ENCODE measurements at regions not wholly inside any gene's neighbourhood (a gene's known extent, or its start where the extent isn't known, plus 50 kb on each side); places are given as distances from the start of the nearest gene placed in this dataset.
A peak's percentile ranks its signal among the peaks of the same experiment; 100 is the strongest.

GRCh38 chr4:145417348-145418130 lies 64.1 kb upstream of the SMAD1 start:
- H3K9me3 Mint-ChIP-seq: peaks cover 2% of the 10 kb centered on the region
- no peaks in the 10 kb centered on the region for H3K27me3 Mint-ChIP-seq (ENCODE audit: low read depth)
- H3K4me3 Mint-ChIP-seq: no peak overlapping the region
- no peaks in the 10 kb centered on the region for H3K36me3 Mint-ChIP-seq (ENCODE audit: low read depth)
- peaks cover 12% of the 10 kb centered on the region for H3K4me1 Mint-ChIP-seq
- no peak overlapping the region for H3K27ac Mint-ChIP-seq
- no peak for TF ChIP-seq CTCF (IDR thresholded peaks at IDR 0.05; ENCODE audit: unreplicated experiment in 3 of 3)

- Mint-ChIP-seq H3K27me3 (ENCODE audit: low read depth) (no peaks in the 10 kb centered on the region), H3K36me3 (ENCODE audit: low read depth) (no peaks in the 10 kb centered on the region), H3K4me1 (peaks cover 12% of the 10 kb centered on the region), H3K27ac (no peak overlapping the region), H3K4me3 (no peak overlapping the region), H3K9me3 (peaks cover 5% of the 10 kb centered on the region)
- TF ChIP-seq CTCF (IDR thresholded peaks at IDR 0.05; ENCODE audit: unreplicated experiment in 3 of 3): no peak
Measured at GRCh38 chr4:145414841-145415240, 66.8 kb upstream of the SMAD1 start.

- Mint-ChIP-seq H3K27me3 (ENCODE audit: low read depth) (no peaks in the 10 kb centered on the region), H3K4me1 (peaks cover 12% of the 10 kb centered on the region), H3K27ac (no peak overlapping the region), H3K4me3 (no peak overlapping the region), H3K9me3 (peaks cover 5% of the 10 kb centered on the region), H3K36me3 (ENCODE audit: low read depth) (no peaks in the 10 kb centered on the region)
- TF ChIP-seq CTCF (IDR thresholded peaks at IDR 0.05; ENCODE audit: unreplicated experiment in 3 of 3): no peak
Measured at GRCh38 chr4:145414226-145414625, 67.4 kb upstream of the SMAD1 start.

- H3K36me3 Mint-ChIP-seq (ENCODE audit: low read depth): no peaks in the 10 kb centered on the region
- peak overlapping the region; percentile 3 to 88 (median 84) for H3K27ac Mint-ChIP-seq
- TF ChIP-seq CTCF (IDR thresholded peaks at IDR 0.05; ENCODE audit: unreplicated experiment in 3 of 3): no peak
- peaks cover 6% of the 10 kb centered on the region for H3K9me3 Mint-ChIP-seq
- H3K4me1 Mint-ChIP-seq: peaks cover 31% of the 10 kb centered on the region
- no peak overlapping the region for H3K4me3 Mint-ChIP-seq
- no peaks in the 10 kb centered on the region for H3K27me3 Mint-ChIP-seq (ENCODE audit: low read depth)
Measured at GRCh38 chr4:145406970-145407369, 74.7 kb upstream of the SMAD1 start.

GRCh38 chr4:145404761-145405160 lies 76.9 kb upstream of the SMAD1 start:
- no peaks in the 10 kb centered on the region for H3K27me3 Mint-ChIP-seq (ENCODE audit: low read depth)
- H3K27ac Mint-ChIP-seq: peak overlapping the region; percentile 71 to 84 (median 76)
- peaks cover 31% of the 10 kb centered on the region for H3K4me1 Mint-ChIP-seq
- no peak for TF ChIP-seq CTCF (IDR thresholded peaks at IDR 0.05; ENCODE audit: unreplicated experiment in 3 of 3)
- peaks cover 18% of the 10 kb centered on the region for H3K9me3 Mint-ChIP-seq
- H3K36me3 Mint-ChIP-seq (ENCODE audit: low read depth): no peaks in the 10 kb centered on the region
- no peak overlapping the region for H3K4me3 Mint-ChIP-seq

GRCh38 chr4:145396581-145396980 lies 85.1 kb upstream of the SMAD1 start:
- TF ChIP-seq CTCF (IDR thresholded peaks at IDR 0.05; ENCODE audit: unreplicated experiment in 3 of 3): no peak
- no peaks in the 10 kb centered on the region for H3K36me3 Mint-ChIP-seq (ENCODE audit: low read depth)
- peaks cover 9% of the 10 kb centered on the region for H3K9me3 Mint-ChIP-seq
- no peak overlapping the region for H3K4me3 Mint-ChIP-seq
- H3K4me1 Mint-ChIP-seq: no peaks in the 10 kb centered on the region
- H3K27me3 Mint-ChIP-seq (ENCODE audit: low read depth): no peaks in the 10 kb centered on the region
- H3K27ac Mint-ChIP-seq: no peak overlapping the region
